Natural killer cell treated with Interleukin-12 subunit alpha and Interleukin-12 subunit beta and Interleukin-15 and Interleukin-18, amount 100 ng/mL, for 72 hours (primary cell): ENCODE measurements at regions not wholly inside any gene's neighbourhood (a gene's known extent, or its start where the extent isn't known, plus 50 kb on each side); places are given as distances from the start of the nearest gene placed in this dataset.

ENCODE experiments used
- ATAC-seq, 2 donors: fragments of 150-1000 bp; cut with Tn5 transposase in 1 of 2; sonication (Bioruptor Pico), chemical (Tn5 transposase) in 1 of 2; 2 replicates each; pipeline ENCODE4 v1.10.0; 2021
- DNase-seq: peaks from one replicate; pipeline ENCODE4 v3.0.0; 2022; ENCODE audit warnings: low spot score
- H3K27ac Mint-ChIP-seq, 2 donors: 1 replicate in 1 of 2; 2 replicates in 1 of 2; pipeline ENCODE4 v1.8.0; 2022; ENCODE audit warnings: mixed read lengths in 2 of 2, mild to moderate bottlenecking in 1 of 2, moderate library complexity in 1 of 2
- H3K27me3 Mint-ChIP-seq, 2 donors: 1 replicate in 1 of 2; 2 replicates in 1 of 2; pipeline ENCODE4 v1.8.0; 2022; ENCODE audit warnings: mixed read lengths in 2 of 2
- H3K36me3 Mint-ChIP-seq: one replicate; pipeline ENCODE4 v1.8.0; 2022; ENCODE audit warnings: mixed read lengths
- H3K4me1 Mint-ChIP-seq, 2 donors: 1 replicate in 1 of 2; 2 replicates in 1 of 2; pipeline ENCODE4 v1.8.0; 2022; ENCODE audit warnings: low read depth in 2 of 2, mixed read lengths in 2 of 2, mild to moderate bottlenecking in 1 of 2
- H3K4me3 Mint-ChIP-seq: one replicate; pipeline ENCODE4 v1.8.0; 2022; ENCODE audit warnings: mixed read lengths
- H3K9me3 Mint-ChIP-seq: 2 replicates; pipeline ENCODE4 v1.8.0; 2022; ENCODE audit warnings: mixed read lengths

GRCh38 chrX:40314070-40314469 is 216.3 kb upstream of the BCOR start:
- DNase-seq: no peak
- Mint-ChIP-seq H3K36me3 (peaks cover 12% of the 10 kb centered on the region), H3K27ac (no peak overlapping the region), H3K27me3 (peaks cover 0 to 18% of the 10 kb centered on the region in 2 donors), H3K9me3 (peaks cover 9% of the 10 kb centered on the region), H3K4me1 (no peaks in the 10 kb centered on the region), H3K4me3 (no peak overlapping the region)
- ATAC-seq: no peak

GRCh38 chrX:40313269-40313668 is 215.5 kb upstream of the BCOR start:
- H3K36me3 Mint-ChIP-seq: peaks cover 12% of the 10 kb centered on the region
- no peak overlapping the region for H3K4me3 Mint-ChIP-seq
- ATAC-seq (no peak), DNase-seq (no peak)
- H3K27ac Mint-ChIP-seq: no peak overlapping the region
- H3K9me3 Mint-ChIP-seq: peaks cover 9% of the 10 kb centered on the region
- no peaks in the 10 kb centered on the region for H3K4me1 Mint-ChIP-seq
- peaks cover 0 to 17% of the 10 kb centered on the region in 2 donors for H3K27me3 Mint-ChIP-seq

GRCh38 chrX:40310447-40310846 is 212.7 kb upstream of the BCOR start:
- H3K9me3 Mint-ChIP-seq: no peaks in the 10 kb centered on the region
- no peak for ATAC-seq
- peaks cover 0 to 18% of the 10 kb centered on the region in 2 donors for H3K27me3 Mint-ChIP-seq
- no peak overlapping the region for H3K4me3 Mint-ChIP-seq
- no peaks in the 10 kb centered on the region for H3K36me3 Mint-ChIP-seq
- H3K4me1 Mint-ChIP-seq: no peaks in the 10 kb centered on the region
- no peak overlapping the region for H3K27ac Mint-ChIP-seq
- no peak for DNase-seq

GRCh38 chrX:40310016-40310415 is 212.3 kb upstream of the BCOR start:
- DNase-seq (no peak), ATAC-seq (no peak)
- Mint-ChIP-seq H3K4me3 (no peak overlapping the region), H3K36me3 (no peaks in the 10 kb centered on the region), H3K4me1 (no peaks in the 10 kb centered on the region), H3K27ac (no peak overlapping the region), H3K27me3 (peaks cover 0 to 18% of the 10 kb centered on the region in 2 donors), H3K9me3 (no peaks in the 10 kb centered on the region)

- Mint-ChIP-seq H3K9me3 (no peaks in the 10 kb centered on the region), H3K4me1 (peaks cover 0 to 10% of the 10 kb centered on the region in 2 donors), H3K27me3 (peaks cover 0 to 31% of the 10 kb centered on the region in 2 donors), H3K4me3 (no peak overlapping the region), H3K27ac (no peak overlapping the region), H3K36me3 (no peaks in the 10 kb centered on the region)
- no peak for ATAC-seq
- DNase-seq: no peak
Observed at GRCh38 chrX:40307871-40308270, 210.1 kb upstream of the BCOR start.

- ATAC-seq (no peak), DNase-seq (no peak)
- H3K9me3 Mint-ChIP-seq: no peaks in the 10 kb centered on the region
- no peak overlapping the region for H3K27ac Mint-ChIP-seq
- peaks cover 0 to 39% of the 10 kb centered on the region in 2 donors for H3K27me3 Mint-ChIP-seq
- H3K36me3 Mint-ChIP-seq: no peaks in the 10 kb centered on the region
- H3K4me3 Mint-ChIP-seq: no peak overlapping the region
- peaks cover 0 to 23% of the 10 kb centered on the region in 2 donors for H3K4me1 Mint-ChIP-seq
Observed at GRCh38 chrX:40304115-40304514, 206.4 kb upstream of the BCOR start.

- DNase-seq (no peak), ATAC-seq (no peak)
- Mint-ChIP-seq H3K27ac (no peak overlapping the region), H3K9me3 (no peaks in the 10 kb centered on the region), H3K27me3 (peaks cover 0 to 36% of the 10 kb centered on the region in 2 donors), H3K36me3 (no peaks in the 10 kb centered on the region), H3K4me3 (no peak overlapping the region), H3K4me1 (peaks cover 0 to 23% of the 10 kb centered on the region in 2 donors)
Observed at GRCh38 chrX:40303256-40304077, 205.7 kb upstream of the BCOR start.

- Mint-ChIP-seq H3K27ac (no peak overlapping the region), H3K9me3 (no peaks in the 10 kb centered on the region), H3K36me3 (no peaks in the 10 kb centered on the region), H3K4me1 (peaks cover 0 to 23% of the 10 kb centered on the region in 2 donors), H3K27me3 (peaks cover 0 to 39% of the 10 kb centered on the region in 2 donors), H3K4me3 (peak overlapping the region; percentile 51)
- DNase-seq (no peak), ATAC-seq (peak in 1 of 2 donors; percentile 77)
Observed at GRCh38 chrX:40300286-40300890, 202.6 kb upstream of the BCOR start.

- no peaks in the 10 kb centered on the region for H3K9me3 Mint-ChIP-seq
- peaks cover 0 to 23% of the 10 kb centered on the region in 2 donors for H3K4me1 Mint-ChIP-seq
- ATAC-seq (peak in 1 of 2 donors; percentile 62), DNase-seq (no peak)
- no peak overlapping the region for H3K27ac Mint-ChIP-seq
- no peaks in the 10 kb centered on the region for H3K36me3 Mint-ChIP-seq
- peaks cover 0 to 39% of the 10 kb centered on the region in 2 donors for H3K27me3 Mint-ChIP-seq
- H3K4me3 Mint-ChIP-seq: no peak overlapping the region
Observed at GRCh38 chrX:40299641-40300046, 201.9 kb upstream of the BCOR start.

- Mint-ChIP-seq H3K36me3 (no peaks in the 10 kb centered on the region), H3K4me1 (peaks cover 0 to 21% of the 10 kb centered on the region in 2 donors), H3K27me3 (peaks cover 0 to 33% of the 10 kb centered on the region in 2 donors), H3K27ac (no peak overlapping the region), H3K9me3 (no peaks in the 10 kb centered on the region), H3K4me3 (no peak overlapping the region)
- DNase-seq (no peak), ATAC-seq (no peak)
Observed at GRCh38 chrX:40298572-40299479, 201.1 kb upstream of the BCOR start.

GRCh38 chrX:40298069-40298468 is 200.3 kb upstream of the BCOR start:
- peaks cover 0 to 13% of the 10 kb centered on the region in 2 donors for H3K4me1 Mint-ChIP-seq
- DNase-seq: no peak
- H3K27me3 Mint-ChIP-seq: peaks cover 0 to 27% of the 10 kb centered on the region in 2 donors
- H3K36me3 Mint-ChIP-seq: no peaks in the 10 kb centered on the region
- no peak overlapping the region for H3K27ac Mint-ChIP-seq
- ATAC-seq: no peak
- no peaks in the 10 kb centered on the region for H3K9me3 Mint-ChIP-seq
- no peak overlapping the region for H3K4me3 Mint-ChIP-seq

- Mint-ChIP-seq H3K4me3 (no peak overlapping the region), H3K9me3 (no peaks in the 10 kb centered on the region), H3K4me1 (no peaks in the 10 kb centered on the region), H3K27ac (no peak overlapping the region), H3K36me3 (no peaks in the 10 kb centered on the region), H3K27me3 (peaks cover 0 to 11% of the 10 kb centered on the region in 2 donors)
- DNase-seq (no peak), ATAC-seq (no peak)
Observed at GRCh38 chrX:40291553-40291952, 193.8 kb upstream of the BCOR start.

GRCh38 chrX:40290517-40290916 is 192.8 kb upstream of the BCOR start:
- H3K4me1 Mint-ChIP-seq: no peaks in the 10 kb centered on the region
- H3K4me3 Mint-ChIP-seq: no peak overlapping the region
- no peaks in the 10 kb centered on the region for H3K36me3 Mint-ChIP-seq
- H3K27me3 Mint-ChIP-seq: peaks cover 0 to 11% of the 10 kb centered on the region in 2 donors
- DNase-seq (no peak), ATAC-seq (no peak)
- no peaks in the 10 kb centered on the region for H3K9me3 Mint-ChIP-seq
- H3K27ac Mint-ChIP-seq: peak overlapping the region in 1 of 2 donors; percentile 11
